T-helper 17 cell (primary cell): ENCODE measurements at regions not wholly inside any gene's neighbourhood (a gene's known extent, or its start where the extent isn't known, plus 50 kb on each side); places are given as distances from the start of the nearest gene placed in this dataset.

ENCODE experiments used
- ATAC-seq: fragments of 150-1000 bp; cut with Tn5 transposase; 2 replicates; pipeline ENCODE4 v1.10.0; 2021; ENCODE audit warnings: mild to moderate bottlenecking, moderate library complexity
- DNase-seq, 3 donors: peaks; one replicate each; pipeline versions ENCODE4 v3.0.0 to v3.0.0-alpha.2; 2020 to 2021
- H3K9me3 ChIP-seq: one replicate; pipeline ENCODE4 v1.7.0; 2013; ENCODE audit warnings: low read length, mild to moderate bottlenecking; ENCODE audit not compliant: control insufficient read depth, poor library complexity, severe bottlenecking
- H3K27ac Mint-ChIP-seq: one replicate; pipeline ENCODE4 v1.8.0; 2022; ENCODE audit warnings: mild to moderate bottlenecking, moderate library complexity, mixed read lengths
- H3K27me3 Mint-ChIP-seq: one replicate; pipeline ENCODE4 v1.8.0; 2022; ENCODE audit warnings: mixed read lengths
- H3K36me3 Mint-ChIP-seq: one replicate; pipeline ENCODE4 v1.8.0; 2022; ENCODE audit warnings: low read depth, mixed read lengths
- H3K4me1 Mint-ChIP-seq: one replicate; pipeline ENCODE4 v1.8.0; 2022; ENCODE audit warnings: mild to moderate bottlenecking, mixed read lengths
- H3K4me3 Mint-ChIP-seq: one replicate; pipeline ENCODE4 v1.8.0; 2022; ENCODE audit warnings: mild to moderate bottlenecking, moderate library complexity, mixed read lengths

- Mint-ChIP-seq H3K27me3 (peaks cover 30% of the 10 kb centered on the region), H3K27ac (no peak overlapping the region), H3K36me3 (no peaks in the 10 kb centered on the region), H3K4me3 (no peak overlapping the region), H3K4me1 (no peaks in the 10 kb centered on the region)
- ATAC-seq (no peak), DNase-seq (no peak)
- no peaks in the 10 kb centered on the region for H3K9me3 ChIP-seq
These were observed 77.7 kb upstream of the APCDD1 start for GRCh38 chr18:10376731-10377130.

DNA sequence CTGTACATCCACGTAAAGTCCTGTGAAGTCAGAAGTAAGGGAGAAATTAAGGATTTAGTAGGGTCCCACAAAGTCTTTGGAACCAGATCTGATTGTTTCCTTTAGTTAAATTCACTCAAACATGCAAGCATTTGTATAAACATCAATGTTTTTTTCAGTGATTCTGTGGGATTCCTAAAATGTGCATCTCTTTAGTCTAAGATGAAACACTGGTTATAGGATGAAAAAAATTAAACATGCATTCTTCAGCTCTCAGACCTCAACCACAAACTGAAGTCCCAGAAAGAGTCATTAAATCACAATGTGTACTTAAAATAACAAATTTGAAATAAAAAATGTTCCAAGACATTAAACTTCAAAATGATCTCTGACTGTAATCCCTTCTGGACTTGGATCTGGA lies 76.5 kb upstream of the APCDD1 start:
- DNase-seq (no peak), ATAC-seq (no peak)
- Mint-ChIP-seq H3K27ac (no peak overlapping the region), H3K4me3 (no peak overlapping the region), H3K27me3 (peaks cover 22% of the 10 kb centered on the region), H3K4me1 (no peaks in the 10 kb centered on the region), H3K36me3 (no peaks in the 10 kb centered on the region)
- H3K9me3 ChIP-seq: no peaks in the 10 kb centered on the region

DNA sequence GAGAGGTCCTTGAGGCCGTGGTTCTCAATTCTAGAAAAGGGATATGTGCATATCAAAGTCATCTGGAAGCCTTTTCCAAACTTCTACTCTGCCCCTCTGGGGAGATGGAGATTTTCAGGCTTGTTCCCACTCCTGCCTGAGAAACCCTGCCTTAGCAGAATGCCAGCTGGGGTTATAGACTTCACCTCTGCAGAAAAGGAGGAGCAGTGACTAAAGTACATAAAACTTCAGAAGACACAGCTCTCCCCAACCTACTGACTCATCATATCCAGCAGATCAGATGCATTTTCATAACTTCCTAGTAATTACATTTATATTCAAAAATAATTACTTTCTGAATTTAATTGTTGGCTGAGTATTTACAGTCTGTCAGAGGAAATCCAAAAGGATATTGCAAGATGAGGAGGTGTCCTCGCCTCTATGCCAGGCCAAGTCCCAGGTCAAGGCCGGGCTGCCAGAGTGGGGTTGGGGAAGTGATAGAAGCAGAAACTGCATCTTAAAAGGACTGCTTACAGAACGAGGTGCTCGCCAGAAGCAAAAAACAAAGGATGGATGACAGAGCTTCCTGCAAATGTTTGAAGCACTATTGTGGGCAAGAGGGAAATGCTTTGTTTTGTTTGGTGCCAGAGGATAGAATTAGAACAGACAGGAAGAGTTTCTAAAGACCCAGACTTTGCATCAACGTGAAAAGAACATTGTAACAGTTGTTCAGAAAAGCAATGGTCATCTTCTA lies 75.6 kb upstream of the APCDD1 start:
- no peaks in the 10 kb centered on the region for H3K9me3 ChIP-seq
- Mint-ChIP-seq H3K27ac (no peak overlapping the region), H3K4me1 (no peaks in the 10 kb centered on the region), H3K27me3 (peaks cover 21% of the 10 kb centered on the region), H3K36me3 (no peaks in the 10 kb centered on the region), H3K4me3 (no peak overlapping the region)
- ATAC-seq: no peak
- DNase-seq: no peak

- Mint-ChIP-seq H3K4me3 (no peak overlapping the region), H3K27ac (no peak overlapping the region), H3K27me3 (peaks cover 21% of the 10 kb centered on the region), H3K36me3 (no peaks in the 10 kb centered on the region), H3K4me1 (no peaks in the 10 kb centered on the region)
- no peak for DNase-seq
- no peaks in the 10 kb centered on the region for H3K9me3 ChIP-seq
- ATAC-seq: no peak
These were observed 74.9 kb upstream of the APCDD1 start for GRCh38 chr18:10379522-10379921.

DNA sequence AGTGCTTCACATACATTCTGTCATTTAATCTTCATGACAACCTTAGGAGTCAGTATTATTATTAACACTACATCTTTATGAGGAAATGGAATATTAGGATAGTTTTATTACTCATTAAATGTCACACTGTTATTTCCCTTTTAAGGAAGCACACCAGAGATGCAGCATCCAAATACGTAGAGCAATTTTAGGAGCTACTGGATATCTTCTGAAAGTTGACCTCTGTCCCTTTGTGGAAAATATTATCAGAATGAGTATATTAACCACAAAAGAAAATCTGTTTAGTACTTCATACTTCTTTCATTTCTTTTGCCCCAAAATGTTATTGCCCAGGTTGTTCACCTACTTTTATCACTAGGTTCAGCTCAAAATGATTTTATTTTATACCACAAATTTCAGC lies 72.9 kb upstream of the APCDD1 start:
- Mint-ChIP-seq H3K27me3 (peaks cover 15% of the 10 kb centered on the region), H3K4me1 (no peaks in the 10 kb centered on the region), H3K36me3 (no peaks in the 10 kb centered on the region), H3K4me3 (no peak overlapping the region), H3K27ac (no peak overlapping the region)
- H3K9me3 ChIP-seq: no peaks in the 10 kb centered on the region
- ATAC-seq (no peak), DNase-seq (no peak)

DNA sequence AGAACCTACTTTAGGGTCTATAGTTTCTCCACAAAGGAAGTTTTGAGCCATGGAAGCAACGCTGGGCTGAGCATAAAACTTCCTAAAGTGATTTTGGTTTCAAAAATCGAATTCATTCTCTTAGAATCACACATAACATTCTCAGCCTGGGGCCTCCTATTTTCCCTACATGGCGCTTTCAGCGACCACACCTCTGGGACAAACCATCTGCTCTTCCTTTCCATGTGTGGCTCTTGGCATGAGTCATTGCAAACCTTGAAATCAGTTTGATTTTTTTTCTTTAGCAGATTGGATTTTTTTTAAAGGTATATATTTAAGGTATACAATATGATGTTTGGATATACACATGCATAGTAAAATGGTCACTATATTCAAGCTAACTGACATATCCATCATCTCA lies 72.5 kb upstream of the APCDD1 start:
- H3K4me3 Mint-ChIP-seq: no peak overlapping the region
- no peaks in the 10 kb centered on the region for H3K4me1 Mint-ChIP-seq
- no peaks in the 10 kb centered on the region for H3K36me3 Mint-ChIP-seq
- DNase-seq (no peak), ATAC-seq (no peak)
- peaks cover 18% of the 10 kb centered on the region for H3K27me3 Mint-ChIP-seq
- no peaks in the 10 kb centered on the region for H3K9me3 ChIP-seq
- H3K27ac Mint-ChIP-seq: no peak overlapping the region

GRCh38 chr18:10386049-10386448 lies 68.4 kb upstream of the APCDD1 start:
- no peaks in the 10 kb centered on the region for H3K4me1 Mint-ChIP-seq
- H3K27me3 Mint-ChIP-seq: peaks cover 6% of the 10 kb centered on the region
- no peaks in the 10 kb centered on the region for H3K9me3 ChIP-seq
- DNase-seq (no peak), ATAC-seq (no peak)
- no peak overlapping the region for H3K27ac Mint-ChIP-seq
- no peaks in the 10 kb centered on the region for H3K36me3 Mint-ChIP-seq
- no peak overlapping the region for H3K4me3 Mint-ChIP-seq

DNA sequence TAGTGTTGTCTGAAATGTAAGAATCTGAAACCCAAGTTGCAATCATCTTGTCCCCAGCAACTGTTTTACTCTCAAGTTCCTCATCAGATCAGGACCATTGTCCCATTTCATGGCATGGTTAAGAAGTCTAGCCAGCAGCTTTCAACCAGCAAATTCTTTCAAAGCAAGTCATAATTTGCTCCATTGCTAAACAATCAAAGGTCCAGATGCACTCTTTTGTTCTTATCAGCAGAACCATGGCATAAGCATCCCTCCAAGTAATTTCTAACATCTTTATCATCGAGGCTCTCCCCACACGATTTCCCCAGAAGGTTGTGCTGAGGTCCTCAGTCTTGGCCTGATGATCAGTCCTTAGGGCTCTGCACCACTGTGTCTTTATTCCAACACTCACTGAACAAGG lies 67.5 kb upstream of the APCDD1 start:
- H3K27ac Mint-ChIP-seq: no peak overlapping the region

DNA sequence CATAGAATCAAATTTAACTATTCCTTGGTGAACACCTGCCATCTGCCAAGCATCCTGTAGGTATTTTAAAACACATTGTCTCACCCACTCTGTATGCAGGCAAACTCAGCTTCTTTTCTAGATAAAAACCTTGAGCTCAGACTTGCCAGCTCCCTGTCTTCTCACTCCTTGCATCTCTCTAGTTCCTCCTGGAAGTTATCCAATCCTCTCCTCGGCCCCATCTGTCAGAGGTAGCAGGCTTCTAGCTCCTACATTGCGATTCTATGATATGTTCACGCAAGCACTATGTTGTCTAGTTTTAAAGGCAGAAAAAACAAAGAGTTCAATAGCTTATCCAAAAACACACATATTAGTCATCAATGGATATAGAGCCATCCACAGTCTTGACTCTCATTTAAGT lies 67.0 kb upstream of the APCDD1 start:
- Mint-ChIP-seq H3K4me1 (no peaks in the 10 kb centered on the region), H3K4me3 (no peak overlapping the region), H3K27me3 (peaks cover 11% of the 10 kb centered on the region), H3K36me3 (no peaks in the 10 kb centered on the region), H3K27ac (no peak overlapping the region)
- DNase-seq (no peak), ATAC-seq (no peak)
- H3K9me3 ChIP-seq: no peaks in the 10 kb centered on the region

More for the DNA sequence above, 67.5 kb upstream of the APCDD1 start:
- no peak for DNase-seq
- Mint-ChIP-seq H3K4me1 (no peaks in the 10 kb centered on the region), H3K36me3 (no peaks in the 10 kb centered on the region), H3K27me3 (peaks cover 9% of the 10 kb centered on the region), H3K4me3 (no peak overlapping the region)
- no peaks in the 10 kb centered on the region for H3K9me3 ChIP-seq
- no peak for ATAC-seq

GRCh38 chr18:10388373-10388772 lies 66.1 kb upstream of the APCDD1 start:
- no peak for ATAC-seq
- H3K27ac Mint-ChIP-seq: no peak overlapping the region
- H3K36me3 Mint-ChIP-seq: no peaks in the 10 kb centered on the region
- no peaks in the 10 kb centered on the region for H3K4me1 Mint-ChIP-seq
- no peak overlapping the region for H3K4me3 Mint-ChIP-seq
- H3K9me3 ChIP-seq: no peaks in the 10 kb centered on the region
- no peak for DNase-seq
- H3K27me3 Mint-ChIP-seq: peaks cover 16% of the 10 kb centered on the region

GRCh38 chr18:10391506-10391905 lies 62.9 kb upstream of the APCDD1 start:
- no peaks in the 10 kb centered on the region for H3K36me3 Mint-ChIP-seq
- no peak overlapping the region for H3K4me3 Mint-ChIP-seq
- DNase-seq (no peak), ATAC-seq (no peak)
- H3K27me3 Mint-ChIP-seq: peaks cover 16% of the 10 kb centered on the region
- no peaks in the 10 kb centered on the region for H3K4me1 Mint-ChIP-seq
- H3K9me3 ChIP-seq: no peaks in the 10 kb centered on the region
- H3K27ac Mint-ChIP-seq: no peak overlapping the region

DNA sequence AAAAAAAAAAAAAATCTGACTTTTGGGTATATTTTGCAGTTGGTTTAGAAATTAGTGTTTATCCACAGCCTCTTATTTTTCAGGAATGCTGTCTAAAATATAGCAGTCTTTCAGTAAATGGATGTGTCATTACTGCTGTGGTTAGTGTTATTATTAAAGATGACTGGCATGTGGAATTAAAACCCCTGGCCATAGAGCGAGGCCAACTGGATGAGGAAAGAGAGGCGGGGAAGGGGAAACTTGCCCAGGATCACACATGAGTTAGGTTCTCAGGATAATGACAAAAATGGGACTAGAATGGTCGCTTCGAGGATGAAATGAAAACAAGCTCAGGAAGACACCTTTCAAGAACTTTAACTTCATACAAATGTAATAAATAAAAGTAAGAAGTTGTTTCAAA lies 57.4 kb upstream of the APCDD1 start:
- Mint-ChIP-seq H3K36me3 (no peaks in the 10 kb centered on the region), H3K4me3 (no peak overlapping the region), H3K27me3 (peaks cover 27% of the 10 kb centered on the region), H3K27ac (no peak overlapping the region), H3K4me1 (no peaks in the 10 kb centered on the region)
- ATAC-seq (no peak), DNase-seq (no peak)
- no peaks in the 10 kb centered on the region for H3K9me3 ChIP-seq

DNA sequence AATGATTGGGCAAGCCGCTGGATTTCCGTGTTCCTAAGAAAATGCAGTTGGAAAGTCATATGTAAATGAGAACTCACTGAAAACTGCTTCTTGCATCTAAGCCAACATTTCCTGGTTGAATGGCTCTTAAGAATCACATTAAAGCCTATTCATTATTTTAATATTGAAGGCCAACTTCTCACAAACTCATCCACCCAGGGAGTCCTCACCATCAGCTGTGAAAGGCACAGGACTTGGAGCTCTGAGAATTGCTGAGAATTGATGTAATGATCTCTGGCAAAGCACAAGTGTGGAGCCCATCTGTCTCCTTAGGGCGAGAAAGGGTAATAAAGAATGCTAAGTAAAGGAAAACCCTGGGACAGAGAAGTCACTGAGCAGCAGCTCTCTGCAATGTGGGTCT lies 55.9 kb upstream of the APCDD1 start:
- no peaks in the 10 kb centered on the region for H3K9me3 ChIP-seq
- H3K4me1 Mint-ChIP-seq: no peaks in the 10 kb centered on the region
- H3K36me3 Mint-ChIP-seq: no peaks in the 10 kb centered on the region
- no peak overlapping the region for H3K4me3 Mint-ChIP-seq
- no peak overlapping the region for H3K27ac Mint-ChIP-seq
- DNase-seq: no peak
- H3K27me3 Mint-ChIP-seq: peaks cover 20% of the 10 kb centered on the region
- ATAC-seq: no peak

- no peaks in the 10 kb centered on the region for H3K9me3 ChIP-seq
- H3K36me3 Mint-ChIP-seq: no peaks in the 10 kb centered on the region
- no peaks in the 10 kb centered on the region for H3K4me1 Mint-ChIP-seq
- ATAC-seq (no peak), DNase-seq (no peak)
- H3K4me3 Mint-ChIP-seq: no peak overlapping the region
- H3K27ac Mint-ChIP-seq: no peak overlapping the region
- peaks cover 20% of the 10 kb centered on the region for H3K27me3 Mint-ChIP-seq
These were observed 55.0 kb upstream of the APCDD1 start for GRCh38 chr18:10399465-10399864.
